GM12878 (cell line): ENCODE measurements at regions not wholly inside any gene's neighbourhood (a gene's known extent, or its start where the extent isn't known, plus 50 kb on each side); places are given as distances from the start of the nearest gene placed in this dataset.

ENCODE experiments used
- ATAC-seq: fragments of 200-7000 bp; cut with Tn5 transposase; 3 replicates; pipeline ENCODE4 v1.9.1; 2020; ENCODE audit warnings: mild to moderate bottlenecking, moderate library complexity
- BruUV-seq: library from RNA; stranded (reverse); fragments of 400-500 nt; replicated peaks from 2 replicates; lab custom pipeline; 2021; lab: Mats Ljungman, UMichigan
- CTCF ChIA-PET: fragments of 300-600 bp; sonication (Branson Sonifier 250); formaldehyde crosslinking; extraction: SDS; loops from one replicate; lab custom pipeline; 2021; ENCODE audit warnings: inconsistent platforms; lab: Yijun Ruan, JAX
- POLR2A ChIA-PET: fragments of 350-600 bp; formaldehyde crosslinking; extraction: SDS; loops from one replicate; lab custom pipeline; 2021; ENCODE audit warnings: inconsistent platforms; lab: Charles Lee
- RAD21 ChIA-PET: fragments of 300-600 bp; sonication (Branson Sonifier 250); formaldehyde crosslinking; loops from one replicate; lab custom pipeline; 2023; ENCODE audit warnings: antibody characterized with exemption; ENCODE audit not compliant: unreplicated experiment; lab: Charles Lee
- SMC1A ChIA-PET: fragments of 300-600 bp; sonication (Branson Sonifier 250); formaldehyde crosslinking; loops from one replicate; lab custom pipeline; 2023; ENCODE audit not compliant: unreplicated experiment, uncharacterized antibody; lab: Charles Lee
- DNase-seq: peaks from one replicate; pipeline ENCODE4 v3.0.0-alpha.2; 2011; ENCODE audit warnings: low read depth, low spot score
- FAIRE-seq: peaks from 3 replicates; lab custom pipeline; 2011; peaks lifted over from hg19 to GRCh38; lab: Jason Lieb, UNC
- H2AFZ ChIP-seq: 2 replicates; pipeline ENCODE4 v1.6.0; 2011; ENCODE audit warnings: low read depth, low read length, control low read depth; ENCODE audit not compliant: control insufficient read depth
- H3K27ac ChIP-seq: 2 replicates; pipeline ENCODE4 v1.5.1; 2011; ENCODE audit warnings: control low read depth; ENCODE audit not compliant: control insufficient read depth, insufficient read depth
- H3K27me3 ChIP-seq, 2 experiments: replicated peaks in 1 of 2; 2 replicates each; pipeline versions ENCODE4 v1.6.0 to v1.6.1; 2011; ENCODE audit warnings: low read length in 1 of 2; ENCODE audit not compliant: control insufficient read depth in 2 of 2, insufficient read depth in 2 of 2
- H3K36me3 ChIP-seq, 2 experiments: 2 replicates each; pipeline ENCODE4 v1.5.1; 2011; ENCODE audit warnings: low read length in 1 of 2; ENCODE audit not compliant: control insufficient read depth in 2 of 2, insufficient read depth in 2 of 2
- H3K4me1 ChIP-seq: 2 replicates; pipeline ENCODE4 v1.6.1; 2011; ENCODE audit warnings: mild to moderate bottlenecking, low read length, moderate library complexity, mixed read lengths; ENCODE audit not compliant: control insufficient read depth, insufficient read depth
- H3K4me2 ChIP-seq: 2 replicates; pipeline ENCODE4 v1.6.0; 2011; ENCODE audit warnings: control low read depth; ENCODE audit not compliant: control insufficient read depth, insufficient read depth
- H3K4me3 ChIP-seq: fragments of 200-600 bp; sonication (generic); 2 replicates; pipeline ENCODE4 v1.5.1; 2016
- H3K79me2 ChIP-seq: 2 replicates; pipeline ENCODE4 v1.6.0; 2011; ENCODE audit warnings: low read length; ENCODE audit not compliant: control insufficient read depth, insufficient read depth
- H3K9ac ChIP-seq: 2 replicates; pipeline ENCODE4 v1.8.0; 2011; ENCODE audit warnings: low read length, control low read depth, mixed read lengths; ENCODE audit not compliant: control insufficient read depth, insufficient read depth
- H3K9me3 ChIP-seq: replicated peaks from 3 replicates; pipeline ENCODE4 v1.5.1; 2011; ENCODE audit warnings: mild to moderate bottlenecking, low read length; ENCODE audit not compliant: control insufficient read depth, insufficient read depth
- H4K20me1 ChIP-seq: 2 replicates; pipeline ENCODE4 v1.6.0; 2011; ENCODE audit not compliant: control insufficient read depth, insufficient read depth
- ASH2L ChIP-seq: fragments of 300-600, 200-600 bp; sonication (generic); IDR thresholded peaks from 2 replicates; pipeline ENCODE4 v1.6.1; 2017; ENCODE audit warnings: low read depth, mild to moderate bottlenecking, borderline replicate concordance
- IKZF1 ChIP-seq: fragments of 450-650 bp; conservative IDR thresholded peaks from 2 replicates; pipeline ENCODE4 v1.6.1; 2017; ENCODE audit warnings: antibody characterized with exemption, mild to moderate bottlenecking
- PML ChIP-seq: IDR thresholded peaks from 2 replicates; pipeline ENCODE4 v1.6.1; 2012; ENCODE audit warnings: low read length, inconsistent platforms
- SMARCA5 ChIP-seq: fragments of 450-650 bp; IDR thresholded peaks from 2 replicates; pipeline ENCODE4 v1.6.1; 2017; ENCODE audit warnings: mild to moderate bottlenecking
- SREBF1 ChIP-seq: IDR thresholded peaks from 2 replicates; pipeline ENCODE4 v1.6.1; 2012; ENCODE audit warnings: mild to moderate bottlenecking, low read length
- WGBS: methylation state at CpG from one replicate; pipeline ENCODE4 v1.1.6; 2016; ENCODE audit warnings: low lambda C conversion rate; ENCODE audit not compliant: insufficient replicate concordance, insufficient coverage; ENCODE audit errors: missing lambda C conversion rate; 5-methylcytosine and 5-hydroxymethylcytosine counted together
- in situ Hi-C: fragments of 300-500 bp; cut with MboI; formaldehyde crosslinking; loops from 9 replicates; pipeline ENCODE4 v1.14.3; 2018; ENCODE audit warnings: mixed read lengths
- intact Hi-C: fragments of 100-400 bp; cut with micrococcal nuclease; formaldehyde crosslinking; loops from one replicate; pipeline ENCODE4 v1.14.2; 2022; ENCODE audit not compliant: unreplicated experiment
- TF ChIP-seq, protein P1 (sequence below): IDR thresholded peaks from 2 replicates; pipeline ENCODE4 v1.6.1; 2011; ENCODE audit warnings: borderline replicate concordance, low read depth, mild to moderate bottlenecking, moderate library complexity, mixed read lengths, low read length; ENCODE audit not compliant: insufficient read depth; ENCODE audit errors: extremely low read length
- TF ChIP-seq, protein P2 (sequence below): fragments of 450-650 bp; IDR thresholded peaks from 2 replicates; pipeline ENCODE4 v1.6.1; 2017; ENCODE audit warnings: mild to moderate bottlenecking
- TF ChIP-seq, protein P3 (sequence below): fragments of 450-650 bp; formaldehyde crosslinking; IDR thresholded peaks from 2 replicates; pipeline ENCODE4 v1.4.0; 2020; ENCODE audit warnings: mild to moderate bottlenecking, moderate library complexity

DNA sequence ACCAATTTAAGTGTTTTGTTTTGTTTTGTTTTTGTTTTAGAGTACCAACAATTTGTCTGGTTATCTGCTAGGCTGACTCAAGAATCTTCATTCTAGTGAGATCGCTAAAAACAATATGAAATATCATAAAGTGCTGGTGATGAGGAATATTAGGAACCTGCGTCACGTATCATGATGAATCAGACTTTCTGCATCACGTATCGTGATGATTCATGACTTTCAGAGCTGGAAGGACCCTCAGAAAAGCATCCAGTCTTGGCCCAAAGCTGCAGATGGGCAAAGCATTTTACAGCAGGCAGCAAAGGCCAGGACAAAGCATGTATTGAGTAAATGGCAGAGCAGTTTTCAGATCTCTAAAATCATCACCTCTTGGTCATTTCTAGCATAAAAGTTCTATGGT lies 278.0 kb upstream of the BOD1L1 start:
- no peaks in the 10 kb centered on the region for H3K4me1 ChIP-seq
- H3K36me3 ChIP-seq, result no peaks in the 10 kb centered on the region
- DNase-seq, result no peak
- no peak for FAIRE-seq
- ATAC-seq, result no peak
- no peak overlapping the region for H3K27ac ChIP-seq
- no peaks in the 10 kb centered on the region for H4K20me1 ChIP-seq
- H2AFZ ChIP-seq, result no peak overlapping the region
- in situ Hi-C loops, result no loop called here
- ChIA-PET POLR2A (no interaction called here), CTCF (no interaction called here), SMC1A (no interaction called here), RAD21 (no interaction called here)
- no peaks in the 10 kb centered on the region for H3K79me2 ChIP-seq
- H3K9me3 ChIP-seq, result no peaks in the 10 kb centered on the region
- 2% methylated on average over 5 of the region's 5 CpGs for WGBS
- H3K27me3 ChIP-seq, result no peaks in the 10 kb centered on the region
- no TSS peak for BruUV-seq
- H3K4me2 ChIP-seq, result no peak overlapping the region
- no peak overlapping the region for H3K4me3 ChIP-seq
- H3K9ac ChIP-seq, result no peak overlapping the region
- TF ChIP-seq SREBF1 (no peak), ASH2L (no peak), PML (no peak), SMARCA5 (no peak), IKZF1 (no peak)
- TF ChIP-seq, protein P1, sequence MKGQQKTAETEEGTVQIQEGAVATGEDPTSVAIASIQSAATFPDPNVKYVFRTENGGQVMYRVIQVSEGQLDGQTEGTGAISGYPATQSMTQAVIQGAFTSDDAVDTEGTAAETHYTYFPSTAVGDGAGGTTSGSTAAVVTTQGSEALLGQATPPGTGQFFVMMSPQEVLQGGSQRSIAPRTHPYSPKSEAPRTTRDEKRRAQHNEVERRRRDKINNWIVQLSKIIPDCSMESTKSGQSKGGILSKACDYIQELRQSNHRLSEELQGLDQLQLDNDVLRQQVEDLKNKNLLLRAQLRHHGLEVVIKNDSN, result no peak
- TF ChIP-seq, protein P2, sequence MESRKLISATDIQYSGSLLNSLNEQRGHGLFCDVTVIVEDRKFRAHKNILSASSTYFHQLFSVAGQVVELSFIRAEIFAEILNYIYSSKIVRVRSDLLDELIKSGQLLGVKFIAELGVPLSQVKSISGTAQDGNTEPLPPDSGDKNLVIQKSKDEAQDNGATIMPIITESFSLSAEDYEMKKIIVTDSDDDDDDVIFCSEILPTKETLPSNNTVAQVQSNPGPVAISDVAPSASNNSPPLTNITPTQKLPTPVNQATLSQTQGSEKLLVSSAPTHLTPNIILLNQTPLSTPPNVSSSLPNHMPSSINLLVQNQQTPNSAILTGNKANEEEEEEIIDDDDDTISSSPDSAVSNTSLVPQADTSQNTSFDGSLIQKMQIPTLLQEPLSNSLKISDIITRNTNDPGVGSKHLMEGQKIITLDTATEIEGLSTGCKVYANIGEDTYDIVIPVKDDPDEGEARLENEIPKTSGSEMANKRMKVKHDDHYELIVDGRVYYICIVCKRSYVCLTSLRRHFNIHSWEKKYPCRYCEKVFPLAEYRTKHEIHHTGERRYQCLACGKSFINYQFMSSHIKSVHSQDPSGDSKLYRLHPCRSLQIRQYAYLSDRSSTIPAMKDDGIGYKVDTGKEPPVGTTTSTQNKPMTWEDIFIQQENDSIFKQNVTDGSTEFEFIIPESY, result no peak
- TF ChIP-seq, protein P3, sequence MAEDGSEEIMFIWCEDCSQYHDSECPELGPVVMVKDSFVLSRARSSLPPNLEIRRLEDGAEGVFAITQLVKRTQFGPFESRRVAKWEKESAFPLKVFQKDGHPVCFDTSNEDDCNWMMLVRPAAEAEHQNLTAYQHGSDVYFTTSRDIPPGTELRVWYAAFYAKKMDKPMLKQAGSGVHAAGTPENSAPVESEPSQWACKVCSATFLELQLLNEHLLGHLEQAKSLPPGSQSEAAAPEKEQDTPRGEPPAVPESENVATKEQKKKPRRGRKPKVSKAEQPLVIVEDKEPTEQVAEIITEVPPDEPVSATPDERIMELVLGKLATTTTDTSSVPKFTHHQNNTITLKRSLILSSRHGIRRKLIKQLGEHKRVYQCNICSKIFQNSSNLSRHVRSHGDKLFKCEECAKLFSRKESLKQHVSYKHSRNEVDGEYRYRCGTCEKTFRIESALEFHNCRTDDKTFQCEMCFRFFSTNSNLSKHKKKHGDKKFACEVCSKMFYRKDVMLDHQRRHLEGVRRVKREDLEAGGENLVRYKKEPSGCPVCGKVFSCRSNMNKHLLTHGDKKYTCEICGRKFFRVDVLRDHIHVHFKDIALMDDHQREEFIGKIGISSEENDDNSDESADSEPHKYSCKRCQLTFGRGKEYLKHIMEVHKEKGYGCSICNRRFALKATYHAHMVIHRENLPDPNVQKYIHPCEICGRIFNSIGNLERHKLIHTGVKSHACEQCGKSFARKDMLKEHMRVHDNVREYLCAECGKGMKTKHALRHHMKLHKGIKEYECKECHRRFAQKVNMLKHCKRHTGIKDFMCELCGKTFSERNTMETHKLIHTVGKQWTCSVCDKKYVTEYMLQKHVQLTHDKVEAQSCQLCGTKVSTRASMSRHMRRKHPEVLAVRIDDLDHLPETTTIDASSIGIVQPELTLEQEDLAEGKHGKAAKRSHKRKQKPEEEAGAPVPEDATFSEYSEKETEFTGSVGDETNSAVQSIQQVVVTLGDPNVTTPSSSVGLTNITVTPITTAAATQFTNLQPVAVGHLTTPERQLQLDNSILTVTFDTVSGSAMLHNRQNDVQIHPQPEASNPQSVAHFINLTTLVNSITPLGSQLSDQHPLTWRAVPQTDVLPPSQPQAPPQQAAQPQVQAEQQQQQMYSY, result no peak
- TF ChIP-seq, all 136 proteins: peak for 0
- intact Hi-C loops, result no loop called here
